ENCODE measurements at regions not wholly inside any gene's neighbourhood (a gene's known extent, or its start where the extent isn't known, plus 50 kb on each side); places are given as distances from the start of the nearest gene placed in this dataset.

DNA sequence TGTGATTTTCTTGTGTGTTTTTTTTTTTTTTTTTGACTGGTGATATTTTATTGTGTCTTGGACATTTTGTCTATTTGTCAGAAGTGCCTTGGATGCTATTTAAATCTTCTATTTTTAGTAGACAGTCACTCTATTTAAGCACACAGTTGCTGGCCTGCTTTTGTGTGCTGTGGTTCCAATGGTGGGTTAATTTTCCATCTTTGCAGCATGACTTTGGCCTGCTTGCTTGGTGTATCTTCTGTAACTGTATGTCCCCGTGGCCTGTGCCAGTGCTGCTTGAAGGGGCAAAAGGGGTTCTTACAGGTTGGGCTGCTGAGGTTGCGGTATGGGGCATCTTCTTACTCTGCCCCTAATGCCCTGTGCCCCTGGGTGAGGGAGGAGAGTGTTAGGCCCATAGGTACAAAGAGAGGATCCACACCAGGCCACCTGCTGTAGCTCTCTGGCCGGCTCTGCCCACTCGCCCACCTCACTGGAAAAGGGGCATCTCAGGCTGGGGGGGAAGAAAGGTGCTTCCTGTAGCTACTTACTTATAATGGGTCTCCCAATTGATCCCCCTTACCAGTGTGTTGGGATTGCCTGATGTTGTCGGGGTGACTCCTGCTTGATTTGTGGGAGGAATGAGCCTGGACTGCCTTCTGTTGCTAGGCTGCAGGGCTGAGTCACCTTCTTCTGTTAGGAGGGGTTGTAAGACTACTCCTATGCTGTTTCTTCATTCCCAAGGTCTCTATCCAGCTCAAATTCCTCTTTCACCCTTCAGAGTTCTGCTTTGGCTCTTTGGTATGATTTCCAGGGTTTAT, 490.0 kb upstream of the HS6ST1 start:
- no peak for DNase-seq

DNA sequence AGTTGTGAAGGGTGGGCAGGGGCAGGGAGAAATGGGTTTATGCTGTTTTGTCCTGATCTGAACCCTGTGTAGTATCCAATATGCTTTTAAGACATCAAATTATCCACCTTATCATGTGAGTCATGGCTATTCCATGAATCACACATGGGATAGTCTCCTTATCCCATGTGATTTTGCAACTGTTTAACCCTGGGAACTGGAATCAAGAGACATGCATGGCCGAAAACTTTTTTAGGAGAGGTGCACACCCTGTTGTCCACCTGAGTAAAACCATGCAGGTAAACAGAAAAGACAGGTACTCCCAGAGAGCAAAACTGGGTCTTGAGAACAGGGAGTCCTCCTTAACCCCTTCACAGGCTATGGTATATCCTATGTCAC, 490.6 kb upstream of the HS6ST1 start:
- no peak for DNase-seq

DNA sequence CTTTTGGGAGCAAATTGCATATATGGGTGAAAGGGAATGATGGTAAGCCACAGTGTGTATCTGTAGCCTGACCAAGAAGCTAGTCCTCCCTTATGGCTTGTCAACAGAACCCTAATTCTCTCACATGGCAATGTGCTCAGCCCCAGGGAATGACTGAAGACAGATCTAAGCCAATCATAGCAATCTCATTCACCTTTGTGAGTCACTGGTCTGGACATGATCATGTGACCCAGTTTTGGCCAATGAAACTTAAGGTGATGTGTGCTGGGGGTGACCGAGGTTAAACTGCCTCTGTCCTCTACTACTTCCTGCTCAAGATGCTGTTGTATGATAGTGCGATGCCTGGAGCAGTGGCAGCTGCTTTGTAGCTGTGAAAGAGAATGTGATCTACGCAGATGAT, 491.2 kb upstream of the HS6ST1 start:
- DNase-seq = no peak

GRCh38 chr2:128812183-128812940, 493.7 kb upstream of the HS6ST1 start:
- no peak for DNase-seq

- no peak for DNase-seq
These were observed 494.8 kb upstream of the HS6ST1 start for GRCh38 chr2:128813352-128814034.

GRCh38 chr2:128815248-128815647, 496.6 kb upstream of the HS6ST1 start:
- DNase-seq = no peak

DNA sequence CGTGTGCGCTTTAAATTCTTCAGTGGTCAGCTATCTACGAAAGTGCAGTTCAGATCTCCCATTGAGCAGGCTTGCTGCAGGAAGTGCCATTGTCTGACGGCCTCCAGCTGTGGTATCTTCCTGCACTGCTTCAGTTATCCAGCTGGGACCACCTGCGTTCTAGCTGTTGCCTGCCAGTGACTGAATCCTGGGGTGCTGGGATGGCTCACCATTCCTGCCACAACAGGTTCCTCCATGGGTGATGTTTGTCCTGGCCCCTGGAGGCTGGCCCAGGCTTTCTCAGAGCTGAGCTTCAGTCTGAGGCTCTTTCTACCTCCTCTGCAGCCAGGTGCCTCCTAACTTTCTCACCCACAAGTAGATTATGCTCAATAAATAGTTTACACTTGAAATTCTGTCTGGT, 498.5 kb upstream of the HS6ST1 start:
- no peak for DNase-seq

DNA sequence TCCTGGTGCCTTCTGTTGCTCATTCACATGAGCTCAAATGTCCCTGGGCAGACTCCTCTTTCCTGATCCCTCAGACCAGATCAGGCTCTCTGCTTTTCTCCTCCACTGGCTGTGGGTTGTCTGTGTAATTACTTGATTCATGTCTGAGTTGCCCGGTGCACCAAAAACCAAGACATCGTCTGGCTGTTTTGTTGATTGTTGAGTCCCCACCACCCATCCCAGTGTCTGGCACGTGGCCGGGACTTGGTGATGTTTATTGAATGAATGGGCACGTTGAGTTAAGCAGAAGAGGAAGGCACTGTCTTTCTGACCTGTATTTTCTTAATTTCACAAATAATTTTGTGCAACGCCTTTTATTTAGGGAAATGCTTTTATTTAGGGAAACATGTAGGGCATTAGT, 499.1 kb upstream of the HS6ST1 start:
- no peak for DNase-seq

DNA sequence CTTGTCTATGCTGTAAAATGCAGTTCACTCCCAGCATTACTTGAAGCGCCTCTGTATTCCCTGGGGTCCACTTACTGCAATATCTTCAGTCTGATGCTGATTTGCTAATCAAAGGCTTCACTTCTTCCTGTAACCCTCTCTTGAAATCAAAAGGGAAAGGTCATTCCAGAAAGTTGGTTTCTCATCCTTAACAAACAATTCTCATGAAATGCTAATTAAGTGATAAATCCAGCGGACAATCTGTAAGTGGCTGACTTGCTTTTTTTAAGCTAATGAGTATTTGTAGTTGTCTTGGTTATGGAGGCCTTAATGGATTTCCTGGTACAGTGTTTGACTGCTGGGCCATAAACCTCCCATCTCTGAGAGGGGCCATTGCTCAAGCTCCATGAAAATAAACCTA, 499.6 kb upstream of the HS6ST1 start:
- DNase-seq = no peak

DNA sequence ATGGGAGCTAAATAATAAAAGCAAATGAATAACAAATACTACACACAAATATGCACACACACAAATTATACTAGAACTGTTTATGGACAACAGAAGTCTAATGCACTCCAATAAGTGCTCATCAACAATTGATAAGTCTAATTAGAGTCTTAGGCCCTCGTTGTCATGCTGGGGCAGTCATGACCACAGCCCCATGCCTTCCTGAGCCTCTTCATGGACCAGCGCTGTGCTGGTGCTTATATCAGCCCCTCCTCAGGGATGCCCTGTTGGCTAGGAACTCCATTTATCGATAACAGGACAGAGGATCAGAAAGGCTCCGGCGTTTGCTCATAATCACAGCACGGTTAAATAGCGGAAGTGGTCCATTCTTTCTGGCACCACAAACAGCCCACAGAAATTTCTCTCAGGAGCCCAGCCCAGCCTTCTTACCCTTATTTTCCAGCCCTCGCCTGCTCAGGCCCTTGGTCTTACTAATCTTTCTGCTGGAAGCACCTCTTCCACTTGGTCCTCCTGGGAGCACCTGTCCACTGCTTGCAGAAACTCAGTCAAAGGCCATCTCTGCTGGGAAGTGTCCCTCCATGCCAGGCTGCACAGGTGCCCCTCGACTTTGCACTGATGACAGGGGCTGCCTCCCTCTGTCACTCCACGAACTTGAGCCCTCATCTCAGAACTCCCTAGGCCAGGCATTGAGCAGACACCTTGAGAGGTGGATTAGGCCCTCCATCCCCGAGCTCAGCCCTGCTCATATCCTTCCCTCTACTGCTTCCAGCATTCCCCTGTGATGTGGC, 500.2 kb upstream of the HS6ST1 start:
- DNase-seq = no peak

DNA sequence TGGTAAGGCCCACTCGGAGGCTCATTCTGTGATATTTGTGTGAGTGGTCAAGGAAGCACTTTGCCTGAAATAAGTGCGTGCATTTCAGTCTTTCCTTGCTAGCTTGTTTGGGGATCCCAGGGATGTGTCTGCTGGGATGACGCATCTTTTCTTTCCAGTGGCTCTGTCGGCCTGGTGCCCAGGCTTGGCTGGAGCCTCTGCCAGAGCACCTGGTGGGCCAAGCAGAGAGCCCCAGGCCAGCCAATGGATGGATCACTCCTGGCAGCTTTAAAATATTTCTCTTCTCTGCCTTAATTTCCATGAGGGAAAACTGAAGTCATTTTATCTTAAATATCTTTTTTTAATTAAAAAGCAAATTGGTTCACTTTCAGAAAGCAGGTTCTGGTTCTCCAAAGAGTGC, 501.8 kb upstream of the HS6ST1 start:
- DNase-seq = no peak

GRCh38 chr2:128821010-128821409, 502.3 kb upstream of the HS6ST1 start:
- DNase-seq = no peak

GRCh38 chr2:128832946-128833663, 514.4 kb upstream of the HS6ST1 start:
- no peak for DNase-seq

- no peak for DNase-seq
These were observed 515.0 kb upstream of the HS6ST1 start for GRCh38 chr2:128833664-128834027.

- no peak for DNase-seq
These were observed 515.7 kb upstream of the HS6ST1 start for GRCh38 chr2:128834207-128834879.

- DNase-seq = no peak
These were observed 516.2 kb upstream of the HS6ST1 start for GRCh38 chr2:128834880-128835252.

DNA sequence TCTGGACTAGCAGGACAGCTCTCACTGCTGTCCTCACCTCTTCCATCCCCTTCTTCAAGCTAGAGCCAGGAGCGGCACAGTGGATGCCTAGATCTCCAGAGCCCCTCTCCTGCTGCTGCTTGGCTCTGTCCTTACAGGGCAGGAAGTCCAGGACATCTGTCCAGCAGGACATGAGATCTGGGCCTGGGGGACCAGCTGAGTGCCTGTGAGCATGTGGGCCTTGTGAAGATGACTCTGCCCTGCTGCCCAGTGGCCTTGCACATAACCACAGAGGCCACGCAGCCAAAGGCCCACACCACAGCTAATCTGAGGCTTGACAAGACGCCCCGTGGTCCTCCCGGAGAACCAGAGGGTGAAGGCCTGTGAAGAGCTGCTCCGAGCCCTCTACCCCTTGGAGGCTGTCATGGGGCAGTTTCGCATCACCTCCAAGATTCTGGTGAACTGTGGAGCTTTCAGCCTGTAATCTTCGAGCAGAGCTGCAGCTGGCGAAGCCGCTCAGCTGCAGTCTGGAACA, 516.7 kb upstream of the HS6ST1 start:
- DNase-seq = no peak

DNA sequence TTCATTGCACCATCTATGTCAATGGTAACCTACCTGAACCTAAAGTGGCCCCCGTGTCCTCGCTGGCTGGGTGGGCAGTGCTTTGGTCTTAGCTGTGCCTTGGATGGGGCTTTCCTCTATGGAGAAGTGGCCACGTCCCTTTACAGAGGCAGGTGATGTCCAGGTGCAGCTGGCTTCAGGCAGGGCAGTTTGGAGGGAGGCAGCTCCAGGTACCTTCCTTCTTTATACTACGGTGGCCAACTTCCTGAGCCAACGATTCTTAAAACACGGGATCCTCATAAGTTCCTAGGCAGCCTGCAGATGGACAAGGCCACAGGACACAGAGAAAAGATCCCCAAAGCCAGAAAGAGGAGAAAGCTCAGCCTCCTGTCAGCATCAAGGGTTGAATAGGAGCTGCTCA, 517.3 kb upstream of the HS6ST1 start:
- DNase-seq = no peak

DNA sequence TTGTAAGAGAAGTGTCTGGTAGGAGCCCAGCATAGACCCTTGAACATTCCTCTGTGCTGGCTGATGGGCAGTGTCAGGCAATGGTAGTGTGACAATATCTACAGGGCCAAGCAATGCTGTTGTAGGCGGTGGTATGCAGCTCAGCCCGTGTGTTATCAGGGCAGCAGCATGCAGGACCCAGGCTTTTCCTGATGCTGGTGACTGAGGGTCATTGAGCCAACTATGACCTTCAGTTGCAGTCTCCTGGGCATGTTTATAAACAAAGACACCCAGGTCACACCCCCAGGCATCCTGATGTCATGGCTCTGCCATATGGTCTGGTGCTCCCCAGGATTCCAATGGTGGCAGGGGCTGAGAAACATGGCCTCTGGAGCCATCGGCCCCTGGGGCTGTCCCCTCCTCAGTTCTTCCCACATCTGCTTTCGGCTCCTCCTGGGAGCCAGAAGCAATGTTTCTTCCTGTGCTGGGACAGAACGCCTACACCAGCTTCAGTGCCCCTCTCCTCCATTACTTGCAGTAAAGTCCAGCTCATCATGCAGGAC, 518.0 kb upstream of the HS6ST1 start:
- no peak for DNase-seq

DNA sequence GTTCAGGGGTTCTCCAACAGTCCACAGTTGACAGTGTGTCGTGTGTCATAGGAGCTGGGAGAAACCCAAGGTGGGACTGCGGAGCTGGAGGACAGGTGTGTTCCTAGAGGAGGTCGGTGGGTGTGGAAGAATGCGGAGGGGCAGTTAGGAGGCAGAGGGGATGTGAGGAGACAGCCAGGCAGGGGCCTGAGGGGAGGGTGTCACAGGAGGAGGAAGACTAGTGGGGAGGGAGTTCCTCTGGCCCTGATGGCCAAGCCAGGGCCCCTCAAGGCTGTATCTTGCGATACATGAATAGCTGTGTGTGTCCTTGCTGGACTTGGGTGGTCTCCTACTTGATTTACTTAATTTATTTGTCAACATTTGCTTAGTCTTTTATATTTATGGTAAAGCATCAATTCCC, 519.6 kb upstream of the HS6ST1 start:
- no peak for DNase-seq

- no peak for DNase-seq
These were observed 523.1 kb upstream of the HS6ST1 start for GRCh38 chr2:128841803-128842202.

All from T1000 (cell line).